ENCODE measurements at regions not wholly inside any gene's neighbourhood (a gene's known extent, or its start where the extent isn't known, plus 50 kb on each side); places are given as distances from the start of the nearest gene placed in this dataset.
A peak's percentile ranks its signal among the peaks of the same experiment; 100 is the strongest.

DNA sequence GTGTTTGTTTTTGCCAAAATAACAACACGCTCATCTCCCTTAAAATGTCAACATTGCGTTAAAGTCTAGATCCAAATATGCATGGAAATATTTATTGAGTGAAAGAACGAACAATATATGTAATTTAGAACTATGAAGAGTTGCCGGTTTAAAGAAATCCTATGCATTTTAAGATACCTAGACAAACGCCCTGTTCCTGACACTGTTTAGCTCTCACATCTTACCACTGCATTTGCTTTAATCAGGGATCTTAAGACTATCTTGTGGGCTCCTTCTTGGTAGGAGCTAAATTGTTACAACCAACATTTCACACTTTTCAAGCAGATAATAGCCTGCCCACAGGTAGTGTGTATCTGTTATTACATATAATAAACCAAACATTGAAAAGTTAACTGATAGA, 96.6 kb upstream of the RPS6KA3 start:
- no peaks in the 10 kb centered on the region for H3K9me3 ChIP-seq (ENCODE audit: control insufficient read depth, insufficient read depth, low read depth, low read length)
- H3K36me3 ChIP-seq (ENCODE audit: control insufficient read depth in 2 of 2, insufficient read depth in 1 of 2, low read length in 2 of 2): no peaks in the 10 kb centered on the region
- no peak overlapping the region for H3K4me3 ChIP-seq (ENCODE audit: low read depth, low read length)
- TF ChIP-seq, protein P1, sequence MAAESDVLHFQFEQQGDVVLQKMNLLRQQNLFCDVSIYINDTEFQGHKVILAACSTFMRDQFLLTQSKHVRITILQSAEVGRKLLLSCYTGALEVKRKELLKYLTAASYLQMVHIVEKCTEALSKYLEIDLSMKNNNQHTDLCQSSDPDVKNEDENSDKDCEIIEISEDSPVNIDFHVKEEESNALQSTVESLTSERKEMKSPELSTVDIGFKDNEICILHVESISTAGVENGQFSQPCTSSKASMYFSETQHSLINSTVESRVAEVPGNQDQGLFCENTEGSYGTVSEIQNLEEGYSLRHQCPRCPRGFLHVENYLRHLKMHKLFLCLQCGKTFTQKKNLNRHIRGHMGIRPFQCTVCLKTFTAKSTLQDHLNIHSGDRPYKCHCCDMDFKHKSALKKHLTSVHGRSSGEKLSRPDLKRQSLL (tag by site-specific recombination; IDR thresholded peaks at IDR 0.05): no peak
- TF ChIP-seq ZNF707 (tag by site-specific recombination; IDR thresholded peaks at IDR 0.05): peak; percentile 52; the same call in 1 of the 2 replicates
- ChIA-PET CTCF (interaction anchor here (0.7 kb wide), 1 partner anchor 409 kb away, joined by 5 read pairs; no protein-coding TSS in a partner anchor), POLR2A (no interaction called here)
- H3K27ac ChIP-seq (ENCODE audit: extremely low read depth, low read depth, low read length): peak overlapping the region; percentile 76; the same call in 1 of the 2 replicates
- H3K4me1 ChIP-seq (ENCODE audit: control insufficient read depth, insufficient read depth, low read length): peaks cover 20% of the 10 kb centered on the region

DNA sequence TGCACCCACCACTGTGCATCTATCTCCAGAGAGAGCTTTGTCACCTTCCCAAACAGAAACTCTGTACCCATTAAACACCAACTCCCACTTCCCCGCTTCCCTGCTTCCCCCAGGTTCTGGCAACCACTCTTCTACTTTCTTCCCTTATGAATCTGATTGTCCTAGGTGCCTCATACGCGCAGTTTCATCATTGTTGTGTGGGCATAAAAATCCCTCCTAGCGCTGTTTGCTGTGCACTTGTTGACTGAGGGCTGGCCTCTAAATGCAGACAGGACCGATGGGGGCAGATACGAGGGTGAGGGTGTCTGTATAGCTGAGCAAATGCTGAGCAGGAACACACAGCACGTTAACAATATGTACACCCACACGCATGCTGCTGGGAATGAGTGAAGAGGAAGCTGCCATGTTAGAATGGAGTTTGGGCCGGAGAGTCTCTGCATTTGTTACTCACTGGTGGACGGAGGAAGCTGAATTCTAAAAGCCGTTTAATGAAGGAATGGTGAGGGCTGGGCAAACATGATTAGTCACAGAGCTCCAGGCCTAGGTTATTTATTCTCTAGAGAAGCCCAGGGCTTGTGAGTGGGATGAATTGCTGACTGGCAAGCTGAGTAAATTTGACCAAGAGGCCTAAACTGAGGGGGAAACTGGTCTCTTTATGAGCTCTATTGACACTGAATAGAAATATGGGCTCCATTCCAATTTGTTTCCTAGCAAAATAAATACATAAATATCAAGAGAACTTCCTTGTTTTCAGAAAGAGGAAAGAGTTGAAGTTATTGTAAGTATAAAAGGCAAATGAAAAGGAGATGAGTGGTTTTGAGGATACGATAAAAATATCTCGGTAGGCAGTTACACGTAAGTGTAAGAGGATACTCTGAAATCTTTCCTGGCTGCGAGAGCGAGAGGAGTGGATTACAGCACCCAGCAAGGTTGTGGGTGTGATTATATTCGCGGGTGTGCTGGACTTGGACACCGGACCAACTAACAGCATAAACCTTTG, 95.9 kb upstream of the RPS6KA3 start:
- CTCF ChIA-PET: no interaction called here
- H3K36me3 ChIP-seq (ENCODE audit: control insufficient read depth in 2 of 2, insufficient read depth in 1 of 2, low read length in 2 of 2): no peaks in the 10 kb centered on the region
- POLR2A ChIA-PET: interaction anchor here (0.6 kb wide), 3 partner anchors 40 to 152 kb away, joined by 3 to 4 read pairs (median 3); no protein-coding TSS in a partner anchor
- H3K4me3 ChIP-seq (ENCODE audit: low read depth, low read length): no peak overlapping the region
- H3K9me3 ChIP-seq (ENCODE audit: control insufficient read depth, insufficient read depth, low read depth, low read length): no peaks in the 10 kb centered on the region
- peaks cover 20% of the 10 kb centered on the region for H3K4me1 ChIP-seq (ENCODE audit: control insufficient read depth, insufficient read depth, low read length)
- H3K27ac ChIP-seq (ENCODE audit: extremely low read depth, low read depth, low read length): peak overlapping the region; percentile 76
- TF ChIP-seq ZNF629 (tag by site-specific recombination; IDR thresholded peaks at IDR 0.05) (peak; percentile 44; the same call in 1 of the 2 replicates), SCRT1 (tag by site-specific recombination; IDR thresholded peaks at IDR 0.05; ENCODE audit: borderline replicate concordance) (peak; percentile 88; the same call in 1 of the 2 replicates), EGR2 (tag by site-specific recombination; IDR thresholded peaks at IDR 0.05; ENCODE audit: low read depth) (peak; percentile 90), SCRT2 (tag by site-specific recombination; IDR thresholded peaks at IDR 0.05) (peak; percentile 91), YY2 (tag by site-specific recombination; IDR thresholded peaks at IDR 0.05) (no peak), ZFHX2 (tag by site-specific recombination; conservative IDR thresholded peaks at IDR 0.05) (peak; percentile 87), KLF10 (tag by site-specific recombination; IDR thresholded peaks at IDR 0.05) (no peak), ZNF426 (tag by site-specific recombination; IDR thresholded peaks at IDR 0.05) (no peak), ZNF596 (tag by site-specific recombination; IDR thresholded peaks at IDR 0.05) (no peak), YY1 (tag by site-specific recombination; IDR thresholded peaks at IDR 0.05) (no peak), ZBTB17 (tag by site-specific recombination; IDR thresholded peaks at IDR 0.05) (peak; percentile 62; the same call in 1 of the 2 replicates), ZNF747 (tag by site-specific recombination; IDR thresholded peaks at IDR 0.05) (no peak), ZNF473 (tag by site-specific recombination; IDR thresholded peaks at IDR 0.05) (no peak), ZBTB20 (tag by site-specific recombination; IDR thresholded peaks at IDR 0.05) (peak; percentile 97), OSR2 (tag by site-specific recombination; IDR thresholded peaks at IDR 0.05) (peak; percentile 6; the same call in 1 of the 2 replicates), ZNF670 (tag by site-specific recombination; IDR thresholded peaks at IDR 0.05; ENCODE audit: low read depth) (no peak)
- TF ChIP-seq, protein P2, sequence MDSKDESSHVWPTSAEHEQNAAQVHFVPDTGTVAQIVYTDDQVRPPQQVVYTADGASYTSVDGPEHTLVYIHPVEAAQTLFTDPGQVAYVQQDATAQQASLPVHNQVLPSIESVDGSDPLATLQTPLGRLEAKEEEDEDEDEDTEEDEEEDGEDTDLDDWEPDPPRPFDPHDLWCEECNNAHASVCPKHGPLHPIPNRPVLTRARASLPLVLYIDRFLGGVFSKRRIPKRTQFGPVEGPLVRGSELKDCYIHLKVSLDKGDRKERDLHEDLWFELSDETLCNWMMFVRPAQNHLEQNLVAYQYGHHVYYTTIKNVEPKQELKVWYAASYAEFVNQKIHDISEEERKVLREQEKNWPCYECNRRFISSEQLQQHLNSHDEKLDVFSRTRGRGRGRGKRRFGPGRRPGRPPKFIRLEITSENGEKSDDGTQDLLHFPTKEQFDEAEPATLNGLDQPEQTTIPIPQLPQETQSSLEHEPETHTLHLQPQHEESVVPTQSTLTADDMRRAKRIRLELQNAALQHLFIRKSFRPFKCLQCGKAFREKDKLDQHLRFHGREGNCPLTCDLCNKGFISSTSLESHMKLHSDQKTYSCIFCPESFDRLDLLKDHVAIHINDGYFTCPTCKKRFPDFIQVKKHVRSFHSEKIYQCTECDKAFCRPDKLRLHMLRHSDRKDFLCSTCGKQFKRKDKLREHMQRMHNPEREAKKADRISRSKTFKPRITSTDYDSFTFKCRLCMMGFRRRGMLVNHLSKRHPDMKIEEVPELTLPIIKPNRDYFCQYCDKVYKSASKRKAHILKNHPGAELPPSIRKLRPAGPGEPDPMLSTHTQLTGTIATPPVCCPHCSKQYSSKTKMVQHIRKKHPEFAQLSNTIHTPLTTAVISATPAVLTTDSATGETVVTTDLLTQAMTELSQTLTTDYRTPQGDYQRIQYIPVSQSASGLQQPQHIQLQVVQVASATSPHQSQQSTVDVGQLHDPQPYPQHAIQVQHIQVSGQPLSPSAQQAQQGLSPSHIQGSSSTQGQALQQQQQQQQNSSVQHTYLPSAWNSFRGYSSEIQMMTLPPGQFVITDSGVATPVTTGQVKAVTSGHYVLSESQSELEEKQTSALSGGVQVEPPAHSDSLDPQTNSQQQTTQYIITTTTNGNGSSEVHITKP (tag by site-specific recombination; IDR thresholded peaks at IDR 0.05): peak; percentile 62
- TF ChIP-seq, protein P3, sequence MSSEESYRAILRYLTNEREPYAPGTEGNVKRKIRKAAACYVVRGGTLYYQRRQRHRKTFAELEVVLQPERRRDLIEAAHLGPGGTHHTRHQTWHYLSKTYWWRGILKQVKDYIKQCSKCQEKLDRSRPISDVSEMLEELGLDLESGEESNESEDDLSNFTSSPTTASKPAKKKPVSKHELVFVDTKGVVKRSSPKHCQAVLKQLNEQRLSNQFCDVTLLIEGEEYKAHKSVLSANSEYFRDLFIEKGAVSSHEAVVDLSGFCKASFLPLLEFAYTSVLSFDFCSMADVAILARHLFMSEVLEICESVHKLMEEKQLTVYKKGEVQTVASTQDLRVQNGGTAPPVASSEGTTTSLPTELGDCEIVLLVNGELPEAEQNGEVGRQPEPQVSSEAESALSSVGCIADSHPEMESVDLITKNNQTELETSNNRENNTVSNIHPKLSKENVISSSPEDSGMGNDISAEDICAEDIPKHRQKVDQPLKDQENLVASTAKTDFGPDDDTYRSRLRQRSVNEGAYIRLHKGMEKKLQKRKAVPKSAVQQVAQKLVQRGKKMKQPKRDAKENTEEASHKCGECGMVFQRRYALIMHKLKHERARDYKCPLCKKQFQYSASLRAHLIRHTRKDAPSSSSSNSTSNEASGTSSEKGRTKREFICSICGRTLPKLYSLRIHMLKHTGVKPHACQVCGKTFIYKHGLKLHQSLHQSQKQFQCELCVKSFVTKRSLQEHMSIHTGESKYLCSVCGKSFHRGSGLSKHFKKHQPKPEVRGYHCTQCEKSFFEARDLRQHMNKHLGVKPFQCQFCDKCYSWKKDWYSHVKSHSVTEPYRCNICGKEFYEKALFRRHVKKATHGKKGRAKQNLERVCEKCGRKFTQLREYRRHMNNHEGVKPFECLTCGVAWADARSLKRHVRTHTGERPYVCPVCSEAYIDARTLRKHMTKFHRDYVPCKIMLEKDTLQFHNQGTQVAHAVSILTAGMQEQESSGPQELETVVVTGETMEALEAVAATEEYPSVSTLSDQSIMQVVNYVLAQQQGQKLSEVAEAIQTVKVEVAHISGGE (tag by site-specific recombination; conservative IDR thresholded peaks at IDR 0.05; ENCODE audit: low read depth): no peak
- TF ChIP-seq, protein P4, sequence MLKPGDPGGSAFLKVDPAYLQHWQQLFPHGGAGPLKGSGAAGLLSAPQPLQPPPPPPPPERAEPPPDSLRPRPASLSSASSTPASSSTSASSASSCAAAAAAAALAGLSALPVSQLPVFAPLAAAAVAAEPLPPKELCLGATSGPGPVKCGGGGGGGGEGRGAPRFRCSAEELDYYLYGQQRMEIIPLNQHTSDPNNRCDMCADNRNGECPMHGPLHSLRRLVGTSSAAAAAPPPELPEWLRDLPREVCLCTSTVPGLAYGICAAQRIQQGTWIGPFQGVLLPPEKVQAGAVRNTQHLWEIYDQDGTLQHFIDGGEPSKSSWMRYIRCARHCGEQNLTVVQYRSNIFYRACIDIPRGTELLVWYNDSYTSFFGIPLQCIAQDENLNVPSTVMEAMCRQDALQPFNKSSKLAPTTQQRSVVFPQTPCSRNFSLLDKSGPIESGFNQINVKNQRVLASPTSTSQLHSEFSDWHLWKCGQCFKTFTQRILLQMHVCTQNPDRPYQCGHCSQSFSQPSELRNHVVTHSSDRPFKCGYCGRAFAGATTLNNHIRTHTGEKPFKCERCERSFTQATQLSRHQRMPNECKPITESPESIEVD (tag by site-specific recombination; IDR thresholded peaks at IDR 0.05): 0 out of 2 replicates have a peak, but pooled peaks have one; percentile 19
